HCT116 (cell line): ENCODE measurements at regions not wholly inside any gene's neighbourhood (a gene's known extent, or its start where the extent isn't known, plus 50 kb on each side); places are given as distances from the start of the nearest gene placed in this dataset.

ENCODE experiments used
- ATAC-seq: fragments of 200-7000 bp; cut with Tn5 transposase; 2 replicates; pipeline ENCODE4 v1.9.1; 2020; ENCODE audit warnings: mild to moderate bottlenecking, moderate library complexity
- BruUV-seq: library from RNA; stranded (reverse); fragments of 400-500 nt; replicated peaks from 2 replicates; lab custom pipeline; 2021; lab: Mats Ljungman, UMichigan
- CTCF ChIA-PET: fragments of 300-600 bp; sonication (Branson Sonifier 250); formaldehyde crosslinking; loops from one replicate; lab custom pipeline; 2021; ENCODE audit warnings: antibody characterized with exemption; lab: Charles Lee
- POLR2A ChIA-PET: fragments of 300-600, 350-600 bp; sonication (Branson Sonifier 250); formaldehyde crosslinking; loops from one replicate; lab custom pipeline; 2021; ENCODE audit warnings: antibody characterized with exemption; lab: Charles Lee
- RAD21 ChIA-PET, 2 experiments: fragments of 300-600 bp; sonication (Branson Sonifier 250); formaldehyde crosslinking; loops; one replicate each; lab custom pipeline; 2023; ENCODE audit warnings: low total read pairs in 2 of 2; ENCODE audit not compliant: uncharacterized antibody in 2 of 2, unreplicated experiment in 2 of 2, low non-redundant PET in 1 of 2; lab: Charles Lee
- DNase-seq: peaks from one replicate; pipeline ENCODE4 v3.0.0-alpha.2; 2010; ENCODE audit warnings: low read depth, low spot score
- H2AFZ ChIP-seq: fragments of 200-600 bp; shearing (Covaris generic), sonication (generic); 2 replicates; pipeline ENCODE4 v1.6.1; 2017; ENCODE audit warnings: low read depth, mixed run types, mixed read lengths, antibody characterized with exemption, low read length; ENCODE audit not compliant: poor library complexity, severe bottlenecking
- H3K27ac ChIP-seq: 2 replicates; pipeline ENCODE4 v1.5.1; 2012; ENCODE audit warnings: low read depth, low read length
- H3K27me3 ChIP-seq: fragments of 200-600 bp; sonication (generic); 2 replicates; pipeline ENCODE4 v1.6.1; 2016; ENCODE audit warnings: mixed run types, low read length, mixed read lengths; ENCODE audit not compliant: insufficient read depth
- H3K36me3 ChIP-seq, 2 experiments: fragments of 200-500 bp in 1 of 2; fragments of 200-600 bp in 1 of 2; sonication (Bioruptor generic) in 1 of 2; sonication (generic) in 1 of 2; 2 replicates each; pipeline versions ENCODE4 v1.5.1 to v1.6.1; 2014 to 2016; ENCODE audit warnings: low read length in 2 of 2, inconsistent platforms in 1 of 2, mixed read lengths in 1 of 2, mixed run types in 1 of 2; ENCODE audit not compliant: insufficient read depth in 2 of 2, control insufficient read depth in 1 of 2
- H3K4me1 ChIP-seq, 2 experiments: fragments of 200-600 bp in 1 of 2; sonication (generic) in 1 of 2; 2 replicates each; pipeline versions ENCODE4 v1.5.1 to v1.6.1; 2012 to 2017; ENCODE audit warnings: low read length in 2 of 2, inconsistent platforms in 1 of 2, mild to moderate bottlenecking in 1 of 2, mixed read lengths in 1 of 2, mixed run types in 1 of 2, moderate library complexity in 1 of 2; ENCODE audit not compliant: insufficient read depth in 2 of 2, control insufficient read depth in 1 of 2
- H3K4me2 ChIP-seq: fragments of 200-600 bp; sonication (generic); 2 replicates; pipeline ENCODE4 v1.6.1; 2017; ENCODE audit warnings: mixed run types, low read length, mixed read lengths
- H3K4me3 ChIP-seq, 2 experiments: fragments of 200-600 bp in 1 of 2; sonication (generic) in 1 of 2; replicated peaks in 1 of 2; 2 replicates each; pipeline ENCODE4 v1.5.1; 2011 to 2016; ENCODE audit warnings: low read length in 2 of 2, control low read depth in 1 of 2, low read depth in 1 of 2, mild to moderate bottlenecking in 1 of 2, mixed read lengths in 1 of 2, mixed run types in 1 of 2
- H3K79me2 ChIP-seq: fragments of 200-600 bp; sonication (generic); 2 replicates; pipeline ENCODE4 v1.6.1; 2017; ENCODE audit warnings: mild to moderate bottlenecking, mixed run types, low read length, moderate library complexity, mixed read lengths; ENCODE audit not compliant: insufficient read depth
- H3K9ac ChIP-seq: fragments of 200-600 bp; sonication (generic); 2 replicates; pipeline ENCODE4 v1.6.1; 2016; ENCODE audit warnings: low read length, mixed read lengths
- H3K9me2 ChIP-seq: fragments of 200-600 bp; sonication (generic), shearing (Covaris generic); 2 replicates; pipeline ENCODE4 v1.6.1; 2017; ENCODE audit warnings: mixed run types, mild to moderate bottlenecking, moderate library complexity; ENCODE audit not compliant: insufficient read depth
- H3K9me3 ChIP-seq, 2 experiments: fragments of 200-500 bp in 1 of 2; fragments of 200-600 bp in 1 of 2; sonication (Bioruptor generic) in 1 of 2; sonication (generic) in 1 of 2; 2 replicates each; pipeline ENCODE4 v1.6.1; 2014 to 2017; ENCODE audit warnings: low read length in 2 of 2, mixed read lengths in 2 of 2, inconsistent platforms in 1 of 2, low read depth in 1 of 2, mild to moderate bottlenecking in 1 of 2, mixed run types in 1 of 2, moderate library complexity in 1 of 2; ENCODE audit not compliant: control insufficient read depth in 1 of 2, insufficient read depth in 1 of 2
- H4K20me1 ChIP-seq: fragments of 200-600 bp; sonication (generic), shearing (Covaris generic); 2 replicates; pipeline ENCODE4 v1.6.1; 2017; ENCODE audit warnings: mixed run types, mild to moderate bottlenecking, moderate library complexity; ENCODE audit not compliant: insufficient read depth
- CBX3 ChIP-seq: IDR thresholded peaks from 2 replicates; pipeline ENCODE4 v1.6.1; 2012; ENCODE audit warnings: low read depth
- CEBPB ChIP-seq: IDR thresholded peaks from 2 replicates; pipeline ENCODE4 v1.6.1; 2012; ENCODE audit warnings: low read depth
- EGR1 ChIP-seq: IDR thresholded peaks from 2 replicates; pipeline ENCODE4 v1.6.1; 2012; ENCODE audit warnings: low read depth
- EZH2 ChIP-seq: fragments of 200-600 bp; sonication (generic); IDR thresholded peaks from 2 replicates; pipeline ENCODE4 v1.6.1; 2017; ENCODE audit warnings: antibody characterized with exemption, mixed run types
- EZH2phosphoT487 ChIP-seq: fragments of 200-600 bp; IDR thresholded peaks from 2 replicates; pipeline ENCODE4 v1.6.1; 2018; ENCODE audit warnings: antibody characterized with exemption, borderline replicate concordance
- FOSL1 ChIP-seq: IDR thresholded peaks from 2 replicates; pipeline ENCODE4 v1.6.1; 2012; ENCODE audit warnings: low read depth
- JUND ChIP-seq: IDR thresholded peaks from 2 replicates; pipeline ENCODE4 v1.6.1; 2012
- POLR2AphosphoS5 ChIP-seq: IDR thresholded peaks from 2 replicates; pipeline ENCODE4 v1.6.1; 2011; ENCODE audit warnings: mild to moderate bottlenecking, low read depth, low read length, moderate library complexity
- RAD21 ChIP-seq: IDR thresholded peaks from 2 replicates; pipeline ENCODE4 v1.6.1; 2012; ENCODE audit warnings: low read depth, mild to moderate bottlenecking
- SIN3A ChIP-seq: IDR thresholded peaks from 2 replicates; pipeline ENCODE4 v1.6.1; 2012; ENCODE audit warnings: low read depth
- SP1 ChIP-seq: IDR thresholded peaks from 2 replicates; pipeline ENCODE4 v1.6.1; 2012; ENCODE audit warnings: low read depth
- SRF ChIP-seq: IDR thresholded peaks from 2 replicates; pipeline ENCODE4 v1.6.1; 2012; ENCODE audit warnings: low read depth
- TCF7L2 ChIP-seq: IDR thresholded peaks from 2 replicates; pipeline ENCODE4 v1.7.0; 2011; ENCODE audit warnings: borderline replicate concordance, inconsistent platforms; ENCODE audit not compliant: insufficient read depth, insufficient read length; ENCODE audit errors: extremely low read depth
- YY1 ChIP-seq: IDR thresholded peaks from 2 replicates; pipeline ENCODE4 v1.6.1; 2011; ENCODE audit warnings: low read length, low read depth, moderate library complexity, mild to moderate bottlenecking; ENCODE audit not compliant: insufficient replicate concordance; ENCODE audit errors: extremely low read depth
- intact Hi-C: fragments of 100-400 bp; cut with micrococcal nuclease; formaldehyde crosslinking; loops from 2 replicates; pipeline ENCODE4 v1.10.0; 2022
- TF ChIP-seq, protein P1 (sequence below): IDR thresholded peaks from 2 replicates; pipeline ENCODE4 v1.6.1; 2012
- TF ChIP-seq, protein P2 (sequence below): IDR thresholded peaks from 2 replicates; pipeline ENCODE4 v1.6.1; 2012
- TF ChIP-seq, protein P3 (sequence below): IDR thresholded peaks from 2 replicates; pipeline ENCODE4 v1.6.1; 2011; ENCODE audit warnings: mild to moderate bottlenecking, low read length, moderate library complexity; ENCODE audit not compliant: insufficient replicate concordance; ENCODE audit errors: extremely low read depth
- TF ChIP-seq, protein P4 (sequence below), 3 experiments: fragments of 200-600 bp in 1 of 3; sonication (generic) in 1 of 3; IDR thresholded peaks in 2 of 3; conservative IDR thresholded peaks in 1 of 3; 2 replicates each; pipeline ENCODE4 v1.5.1; 2012 to 2017; ENCODE audit warnings: low read depth in 2 of 3, low read length in 2 of 3, antibody characterized with exemption in 1 of 3, borderline replicate concordance in 1 of 3, control low read depth in 1 of 3, mild to moderate bottlenecking in 1 of 3, mixed read lengths in 1 of 3, mixed run types in 1 of 3, moderate library complexity in 1 of 3; ENCODE audit not compliant: insufficient read depth in 1 of 3
- TF ChIP-seq, protein P5 (sequence below): IDR thresholded peaks from 2 replicates; pipeline ENCODE4 v1.6.1; 2012; ENCODE audit warnings: low read depth

DNA sequence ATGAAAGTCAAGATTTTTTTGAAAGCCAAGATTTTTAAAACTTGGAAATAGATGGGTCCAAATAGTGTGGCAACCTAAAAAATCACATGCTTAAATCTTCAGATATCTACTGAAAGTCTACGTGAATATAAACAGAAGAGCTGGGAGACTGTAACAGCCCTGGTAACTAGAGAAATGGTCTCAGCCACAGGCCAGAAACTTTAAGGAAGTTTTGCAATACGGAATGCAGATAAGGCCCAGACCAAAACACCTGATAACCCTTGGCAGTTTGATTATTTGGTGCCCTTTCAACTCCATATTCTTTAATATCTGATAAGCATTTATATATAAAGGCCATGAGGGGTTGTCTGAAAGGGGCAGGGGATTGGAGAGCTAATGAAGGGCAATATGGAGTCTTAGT is 537.3 kb upstream of the TGFBR2 start:
- H3K4me2 ChIP-seq = no peak overlapping the region
- TF ChIP-seq, protein P1, sequence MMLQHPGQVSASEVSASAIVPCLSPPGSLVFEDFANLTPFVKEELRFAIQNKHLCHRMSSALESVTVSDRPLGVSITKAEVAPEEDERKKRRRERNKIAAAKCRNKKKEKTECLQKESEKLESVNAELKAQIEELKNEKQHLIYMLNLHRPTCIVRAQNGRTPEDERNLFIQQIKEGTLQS = no peak
- TF ChIP-seq EZH2 (no peak), EZH2phosphoT487 (no peak), FOSL1 (no peak), SIN3A (no peak), SRF (no peak), JUND (no peak), EGR1 (no peak), POLR2AphosphoS5 (no peak), YY1 (no peak), CBX3 (no peak), CEBPB (no peak), TCF7L2 (no peak), SP1 (no peak), RAD21 (no peak)
- TF ChIP-seq, protein P2, sequence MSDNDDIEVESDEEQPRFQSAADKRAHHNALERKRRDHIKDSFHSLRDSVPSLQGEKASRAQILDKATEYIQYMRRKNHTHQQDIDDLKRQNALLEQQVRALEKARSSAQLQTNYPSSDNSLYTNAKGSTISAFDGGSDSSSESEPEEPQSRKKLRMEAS = no peak
- TF ChIP-seq, protein P3, sequence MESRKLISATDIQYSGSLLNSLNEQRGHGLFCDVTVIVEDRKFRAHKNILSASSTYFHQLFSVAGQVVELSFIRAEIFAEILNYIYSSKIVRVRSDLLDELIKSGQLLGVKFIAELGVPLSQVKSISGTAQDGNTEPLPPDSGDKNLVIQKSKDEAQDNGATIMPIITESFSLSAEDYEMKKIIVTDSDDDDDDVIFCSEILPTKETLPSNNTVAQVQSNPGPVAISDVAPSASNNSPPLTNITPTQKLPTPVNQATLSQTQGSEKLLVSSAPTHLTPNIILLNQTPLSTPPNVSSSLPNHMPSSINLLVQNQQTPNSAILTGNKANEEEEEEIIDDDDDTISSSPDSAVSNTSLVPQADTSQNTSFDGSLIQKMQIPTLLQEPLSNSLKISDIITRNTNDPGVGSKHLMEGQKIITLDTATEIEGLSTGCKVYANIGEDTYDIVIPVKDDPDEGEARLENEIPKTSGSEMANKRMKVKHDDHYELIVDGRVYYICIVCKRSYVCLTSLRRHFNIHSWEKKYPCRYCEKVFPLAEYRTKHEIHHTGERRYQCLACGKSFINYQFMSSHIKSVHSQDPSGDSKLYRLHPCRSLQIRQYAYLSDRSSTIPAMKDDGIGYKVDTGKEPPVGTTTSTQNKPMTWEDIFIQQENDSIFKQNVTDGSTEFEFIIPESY = no peak
- TF ChIP-seq, protein P4, sequence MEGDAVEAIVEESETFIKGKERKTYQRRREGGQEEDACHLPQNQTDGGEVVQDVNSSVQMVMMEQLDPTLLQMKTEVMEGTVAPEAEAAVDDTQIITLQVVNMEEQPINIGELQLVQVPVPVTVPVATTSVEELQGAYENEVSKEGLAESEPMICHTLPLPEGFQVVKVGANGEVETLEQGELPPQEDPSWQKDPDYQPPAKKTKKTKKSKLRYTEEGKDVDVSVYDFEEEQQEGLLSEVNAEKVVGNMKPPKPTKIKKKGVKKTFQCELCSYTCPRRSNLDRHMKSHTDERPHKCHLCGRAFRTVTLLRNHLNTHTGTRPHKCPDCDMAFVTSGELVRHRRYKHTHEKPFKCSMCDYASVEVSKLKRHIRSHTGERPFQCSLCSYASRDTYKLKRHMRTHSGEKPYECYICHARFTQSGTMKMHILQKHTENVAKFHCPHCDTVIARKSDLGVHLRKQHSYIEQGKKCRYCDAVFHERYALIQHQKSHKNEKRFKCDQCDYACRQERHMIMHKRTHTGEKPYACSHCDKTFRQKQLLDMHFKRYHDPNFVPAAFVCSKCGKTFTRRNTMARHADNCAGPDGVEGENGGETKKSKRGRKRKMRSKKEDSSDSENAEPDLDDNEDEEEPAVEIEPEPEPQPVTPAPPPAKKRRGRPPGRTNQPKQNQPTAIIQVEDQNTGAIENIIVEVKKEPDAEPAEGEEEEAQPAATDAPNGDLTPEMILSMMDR (IDR thresholded peaks at IDR 0.05 in 2 of 3, conservative IDR thresholded peaks at IDR 0.05 in 1 of 3; ENCODE audit: borderline replicate concordance in 1 of 3, insufficient read depth in 1 of 3, low read depth in 2 of 3, low read length in 2 of 3) = no peak
- TF ChIP-seq, protein P5, sequence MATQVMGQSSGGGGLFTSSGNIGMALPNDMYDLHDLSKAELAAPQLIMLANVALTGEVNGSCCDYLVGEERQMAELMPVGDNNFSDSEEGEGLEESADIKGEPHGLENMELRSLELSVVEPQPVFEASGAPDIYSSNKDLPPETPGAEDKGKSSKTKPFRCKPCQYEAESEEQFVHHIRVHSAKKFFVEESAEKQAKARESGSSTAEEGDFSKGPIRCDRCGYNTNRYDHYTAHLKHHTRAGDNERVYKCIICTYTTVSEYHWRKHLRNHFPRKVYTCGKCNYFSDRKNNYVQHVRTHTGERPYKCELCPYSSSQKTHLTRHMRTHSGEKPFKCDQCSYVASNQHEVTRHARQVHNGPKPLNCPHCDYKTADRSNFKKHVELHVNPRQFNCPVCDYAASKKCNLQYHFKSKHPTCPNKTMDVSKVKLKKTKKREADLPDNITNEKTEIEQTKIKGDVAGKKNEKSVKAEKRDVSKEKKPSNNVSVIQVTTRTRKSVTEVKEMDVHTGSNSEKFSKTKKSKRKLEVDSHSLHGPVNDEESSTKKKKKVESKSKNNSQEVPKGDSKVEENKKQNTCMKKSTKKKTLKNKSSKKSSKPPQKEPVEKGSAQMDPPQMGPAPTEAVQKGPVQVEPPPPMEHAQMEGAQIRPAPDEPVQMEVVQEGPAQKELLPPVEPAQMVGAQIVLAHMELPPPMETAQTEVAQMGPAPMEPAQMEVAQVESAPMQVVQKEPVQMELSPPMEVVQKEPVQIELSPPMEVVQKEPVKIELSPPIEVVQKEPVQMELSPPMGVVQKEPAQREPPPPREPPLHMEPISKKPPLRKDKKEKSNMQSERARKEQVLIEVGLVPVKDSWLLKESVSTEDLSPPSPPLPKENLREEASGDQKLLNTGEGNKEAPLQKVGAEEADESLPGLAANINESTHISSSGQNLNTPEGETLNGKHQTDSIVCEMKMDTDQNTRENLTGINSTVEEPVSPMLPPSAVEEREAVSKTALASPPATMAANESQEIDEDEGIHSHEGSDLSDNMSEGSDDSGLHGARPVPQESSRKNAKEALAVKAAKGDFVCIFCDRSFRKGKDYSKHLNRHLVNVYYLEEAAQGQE = no peak
- H4K20me1 ChIP-seq = no peaks in the 10 kb centered on the region
- ChIA-PET POLR2A (no interaction called here), RAD21 (no interaction called here), CTCF (no interaction called here)
- DNase-seq = no peak
- intact Hi-C loops = no loop called here
- H3K9me3 ChIP-seq = no peaks in the 10 kb centered on the region
- no peaks in the 10 kb centered on the region for H3K27me3 ChIP-seq
- no peaks in the 10 kb centered on the region for H3K79me2 ChIP-seq
- peaks cover 6 to 8% of the 10 kb centered on the region in 2 experiments; a peak in 3 of 4 replicates for H3K4me1 ChIP-seq
- H2AFZ ChIP-seq = no peak overlapping the region
- no peaks in the 10 kb centered on the region for H3K36me3 ChIP-seq
- no peak overlapping the region for H3K9ac ChIP-seq
- no peak overlapping the region for H3K4me3 ChIP-seq
- no peak overlapping the region for H3K27ac ChIP-seq
- ATAC-seq = no peak
- BruUV-seq = no TSS peak
- H3K9me2 ChIP-seq = no peaks in the 10 kb centered on the region
